Parathyroid adenoma (tissue), 2 donors: ENCODE measurements at regions not wholly inside any gene's neighbourhood (a gene's known extent, or its start where the extent isn't known, plus 50 kb on each side); places are given as distances from the start of the nearest gene placed in this dataset.

Experiments
- H2AFZ ChIP-seq: fragments of 300-600 bp; sonication (generic); one replicate; pipeline ENCODE4 v1.7.0; 2017; ENCODE audit warnings: antibody characterized with exemption, mild to moderate bottlenecking
- H3K27ac ChIP-seq: fragments of 300-600 bp; sonication (generic); one replicate; pipeline ENCODE4 v1.7.0; 2017
- H3K27me3 ChIP-seq: fragments of 300-600 bp; sonication (generic); one replicate; pipeline ENCODE4 v1.7.0; 2017; ENCODE audit warnings: low read length; ENCODE audit not compliant: control insufficient read depth, insufficient read depth
- H3K36me3 ChIP-seq: fragments of 300-600 bp; sonication (generic); one replicate; pipeline ENCODE4 v1.7.0; 2017; ENCODE audit warnings: low read length; ENCODE audit not compliant: control insufficient read depth, insufficient read depth
- H3K4me1 ChIP-seq: fragments of 300-600 bp; sonication (generic); one replicate; pipeline ENCODE4 v1.7.0; 2017; ENCODE audit warnings: control low read depth
- H3K4me2 ChIP-seq: fragments of 300-600 bp; sonication (generic); one replicate; pipeline ENCODE4 v1.7.0; 2017; ENCODE audit warnings: low read length
- H3K4me3 ChIP-seq: fragments of 300-600 bp; sonication (generic); one replicate; pipeline ENCODE4 v1.7.0; 2017; ENCODE audit warnings: low read depth, low read length
- H3K79me2 ChIP-seq: fragments of 300-600 bp; sonication (generic); one replicate; pipeline ENCODE4 v1.7.0; 2017; ENCODE audit warnings: control low read depth
- H3K9ac ChIP-seq: fragments of 300-600 bp; sonication (generic); one replicate; pipeline ENCODE4 v1.7.0; 2017; ENCODE audit warnings: mild to moderate bottlenecking
- H3K9me3 ChIP-seq: fragments of 300-600 bp; sonication (generic); one replicate; pipeline ENCODE4 v1.7.0; 2017; ENCODE audit warnings: low read length; ENCODE audit not compliant: control insufficient read depth
- TF ChIP-seq, protein P1 (sequence below): fragments of 300-600 bp; sonication (generic); IDR thresholded peaks from one replicate; pipeline ENCODE4 v1.7.0; 2017; ENCODE audit warnings: antibody characterized with exemption, mild to moderate bottlenecking
- donor health status: primary hyperparathyroidism.

DNA sequence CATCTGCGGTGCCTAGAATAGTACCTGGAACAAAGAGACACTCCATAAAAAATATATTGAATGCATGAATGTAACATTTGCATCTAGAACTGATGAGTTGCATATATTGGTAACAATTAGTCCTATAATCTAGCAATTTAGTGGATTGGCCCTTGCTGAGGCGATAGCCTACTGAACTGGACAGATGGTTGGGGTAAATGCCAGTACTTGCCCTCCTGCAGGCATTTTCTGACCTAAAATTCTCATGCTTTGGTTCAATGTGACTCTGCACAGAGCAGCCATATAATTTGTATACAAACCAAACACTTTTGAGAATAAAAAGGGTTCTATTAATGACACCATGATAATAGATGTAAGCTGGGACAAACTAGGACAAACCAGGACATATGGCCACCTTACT, 313.6 kb downstream of the OLFM3 start:
- Histone ChIP-seq H3K27ac (no peak overlapping the region), H3K9me3 (no peaks in the 10 kb centered on the region), H2AFZ (no peak overlapping the region), H3K4me1 (no peaks in the 10 kb centered on the region), H3K4me2 (no peak overlapping the region), H3K79me2 (no peaks in the 10 kb centered on the region), H3K9ac (no peak overlapping the region), H3K27me3 (no peaks in the 10 kb centered on the region), H3K4me3 (no peak overlapping the region), H3K36me3 (no peaks in the 10 kb centered on the region)
- TF ChIP-seq, protein P1, sequence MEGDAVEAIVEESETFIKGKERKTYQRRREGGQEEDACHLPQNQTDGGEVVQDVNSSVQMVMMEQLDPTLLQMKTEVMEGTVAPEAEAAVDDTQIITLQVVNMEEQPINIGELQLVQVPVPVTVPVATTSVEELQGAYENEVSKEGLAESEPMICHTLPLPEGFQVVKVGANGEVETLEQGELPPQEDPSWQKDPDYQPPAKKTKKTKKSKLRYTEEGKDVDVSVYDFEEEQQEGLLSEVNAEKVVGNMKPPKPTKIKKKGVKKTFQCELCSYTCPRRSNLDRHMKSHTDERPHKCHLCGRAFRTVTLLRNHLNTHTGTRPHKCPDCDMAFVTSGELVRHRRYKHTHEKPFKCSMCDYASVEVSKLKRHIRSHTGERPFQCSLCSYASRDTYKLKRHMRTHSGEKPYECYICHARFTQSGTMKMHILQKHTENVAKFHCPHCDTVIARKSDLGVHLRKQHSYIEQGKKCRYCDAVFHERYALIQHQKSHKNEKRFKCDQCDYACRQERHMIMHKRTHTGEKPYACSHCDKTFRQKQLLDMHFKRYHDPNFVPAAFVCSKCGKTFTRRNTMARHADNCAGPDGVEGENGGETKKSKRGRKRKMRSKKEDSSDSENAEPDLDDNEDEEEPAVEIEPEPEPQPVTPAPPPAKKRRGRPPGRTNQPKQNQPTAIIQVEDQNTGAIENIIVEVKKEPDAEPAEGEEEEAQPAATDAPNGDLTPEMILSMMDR = no peak

DNA sequence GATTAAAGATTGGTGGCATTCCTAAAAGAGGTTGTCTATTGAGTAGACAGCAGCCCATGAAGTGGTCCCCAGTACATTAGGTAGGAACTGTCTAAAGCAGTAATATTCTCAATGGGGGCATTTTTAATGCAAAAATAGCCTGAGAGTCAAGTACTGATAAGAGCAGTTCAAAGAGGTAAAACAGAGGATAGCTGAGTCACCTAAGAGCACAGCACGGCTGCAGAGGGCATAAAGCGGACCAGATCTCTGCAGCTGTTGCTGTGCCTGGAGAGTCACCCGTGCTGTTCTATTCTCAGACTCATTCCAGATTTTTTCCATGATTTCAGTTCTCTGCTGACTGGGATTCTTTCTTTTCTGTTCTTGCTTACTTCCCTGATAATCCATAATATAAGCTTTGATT, 313.2 kb downstream of the OLFM3 start:
- Histone ChIP-seq H3K79me2 (no peaks in the 10 kb centered on the region), H3K4me1 (no peaks in the 10 kb centered on the region), H3K9ac (no peak overlapping the region), H3K4me2 (no peak overlapping the region), H2AFZ (no peak overlapping the region), H3K27ac (no peak overlapping the region), H3K4me3 (no peak overlapping the region), H3K27me3 (no peaks in the 10 kb centered on the region), H3K36me3 (no peaks in the 10 kb centered on the region), H3K9me3 (no peaks in the 10 kb centered on the region)
- TF ChIP-seq, protein P1 = no peak

DNA sequence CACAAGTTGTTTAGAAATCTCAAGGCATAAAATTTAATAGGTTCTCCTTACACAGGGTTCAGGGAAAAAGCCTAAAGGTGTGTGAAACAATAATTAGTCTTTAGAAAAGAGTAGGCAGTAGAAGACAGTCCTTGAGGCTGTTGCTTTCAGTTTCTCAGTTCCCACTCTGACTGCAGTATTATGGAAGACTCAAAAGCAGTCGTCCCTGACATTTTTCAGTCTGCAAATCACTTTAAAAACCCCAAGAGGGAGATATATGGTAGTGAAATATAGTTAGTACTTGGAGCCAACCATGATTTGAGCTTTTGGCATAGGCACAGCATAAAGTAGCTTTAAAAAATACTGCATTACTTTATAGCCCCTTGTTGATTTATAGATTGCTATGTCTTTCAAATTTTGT, 299.7 kb downstream of the OLFM3 start:
- Histone ChIP-seq H3K36me3 (no peaks in the 10 kb centered on the region), H3K27ac (no peak overlapping the region), H2AFZ (no peak overlapping the region), H3K4me1 (no peaks in the 10 kb centered on the region), H3K4me3 (no peak overlapping the region), H3K9ac (no peak overlapping the region), H3K4me2 (no peak overlapping the region), H3K79me2 (no peaks in the 10 kb centered on the region), H3K27me3 (no peaks in the 10 kb centered on the region), H3K9me3 (no peaks in the 10 kb centered on the region)
- TF ChIP-seq, protein P1 = no peak

DNA sequence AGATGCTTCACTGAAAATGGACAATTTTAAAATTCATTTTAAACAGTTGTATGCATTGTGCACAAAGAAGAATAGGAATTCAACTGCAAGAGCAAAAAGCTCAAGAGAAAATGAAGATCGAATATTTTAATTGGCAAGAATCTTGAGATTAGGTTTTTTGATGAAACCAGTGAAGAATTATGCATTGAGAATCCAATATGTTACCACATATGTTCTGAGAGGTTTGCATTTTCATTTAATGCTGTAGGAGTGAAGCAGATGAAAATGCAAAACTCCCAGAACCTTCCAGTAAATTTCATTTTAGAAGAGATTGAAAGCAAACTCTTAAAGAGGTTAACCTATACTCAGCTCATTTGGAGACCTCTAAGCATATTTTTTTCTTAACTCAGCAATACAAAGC, 298.0 kb downstream of the OLFM3 start:
- Histone ChIP-seq H3K4me2 (no peak overlapping the region), H3K36me3 (no peaks in the 10 kb centered on the region), H2AFZ (no peak overlapping the region), H3K27ac (no peak overlapping the region), H3K4me1 (no peaks in the 10 kb centered on the region), H3K4me3 (no peak overlapping the region), H3K79me2 (no peaks in the 10 kb centered on the region), H3K27me3 (no peaks in the 10 kb centered on the region), H3K9ac (no peak overlapping the region), H3K9me3 (no peaks in the 10 kb centered on the region)
- TF ChIP-seq, protein P1 = no peak

DNA sequence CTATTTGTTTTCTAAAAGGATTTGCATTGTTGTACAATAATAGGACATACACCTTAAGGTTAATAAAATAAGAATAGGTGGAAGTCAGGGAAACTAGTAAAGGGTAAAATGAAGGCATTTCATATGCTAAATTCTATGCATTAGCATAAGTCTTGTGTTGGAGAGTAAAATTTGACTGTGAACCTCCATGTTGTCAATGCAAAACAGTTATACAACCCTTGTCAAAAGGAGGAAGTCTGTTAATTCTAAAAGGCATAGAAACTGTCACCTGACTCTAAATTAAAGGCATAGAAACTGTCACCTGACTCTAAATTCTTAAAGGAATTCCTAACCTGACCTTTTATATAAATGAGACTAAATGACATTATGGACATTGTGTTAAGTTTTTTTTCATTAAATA, 291.8 kb downstream of the OLFM3 start:
- H3K9me3 ChIP-seq = no peaks in the 10 kb centered on the region
- H3K79me2 ChIP-seq = no peaks in the 10 kb centered on the region
- no peak overlapping the region for H3K4me2 ChIP-seq
- no peak overlapping the region for H2AFZ ChIP-seq
- H3K4me3 ChIP-seq = no peak overlapping the region
- H3K27me3 ChIP-seq = no peaks in the 10 kb centered on the region
- no peak overlapping the region for H3K9ac ChIP-seq
- H3K4me1 ChIP-seq = no peaks in the 10 kb centered on the region
- H3K27ac ChIP-seq = no peak overlapping the region
- H3K36me3 ChIP-seq = no peaks in the 10 kb centered on the region
- TF ChIP-seq, protein P1 = no peak
